Liver (tissue), 8 donors: ENCODE measurements at regions not wholly inside any gene's neighbourhood (a gene's known extent, or its start where the extent isn't known, plus 50 kb on each side); places are given as distances from the start of the nearest gene placed in this dataset.

Source experiments
- DNase-seq: peaks from one replicate; pipeline ENCODE4 v3.0.0-alpha.2; 2017; ENCODE audit warnings: low spot score
- H3K27ac ChIP-seq, 2 donors: one replicate each; pipeline ENCODE4 v1.7.0; 2013; ENCODE audit warnings: inconsistent platforms in 2 of 2, low read length in 2 of 2, control low read depth in 1 of 2, low read depth in 1 of 2, mild to moderate bottlenecking in 1 of 2
- H3K27me3 ChIP-seq, 4 donors: one replicate each; pipeline versions ENCODE4 v1.6.1 to v1.7.0; 2013; ENCODE audit warnings: low read length in 3 of 4, inconsistent platforms in 1 of 4, mild to moderate bottlenecking in 1 of 4, moderate library complexity in 1 of 4; ENCODE audit not compliant: control insufficient read depth in 4 of 4, insufficient read depth in 4 of 4
- H3K36me3 ChIP-seq, 4 donors: one replicate each; pipeline versions ENCODE4 v1.6.1 to v1.7.0; 2013; ENCODE audit warnings: low read length in 3 of 4, mild to moderate bottlenecking in 3 of 4, low read depth in 1 of 4, moderate library complexity in 1 of 4; ENCODE audit not compliant: control insufficient read depth in 4 of 4, insufficient read depth in 3 of 4
- H3K4me1 ChIP-seq, 4 donors: one replicate each; pipeline versions ENCODE4 v1.6.1 to v1.7.0; 2013; ENCODE audit warnings: low read length in 3 of 4, mild to moderate bottlenecking in 3 of 4, moderate library complexity in 1 of 4; ENCODE audit not compliant: control insufficient read depth in 4 of 4, insufficient read depth in 4 of 4
- H3K4me3 ChIP-seq, 3 donors: one replicate each; pipeline versions ENCODE4 v1.6.1 to v1.7.0; 2013; ENCODE audit warnings: low read length in 3 of 3, control low read depth in 1 of 3, low read depth in 1 of 3, mild to moderate bottlenecking in 1 of 3
- H3K9ac ChIP-seq, 2 donors: one replicate each; pipeline ENCODE4 v1.7.0; 2013; ENCODE audit warnings: low read length in 2 of 2, mild to moderate bottlenecking in 2 of 2, moderate library complexity in 2 of 2, control low read depth in 1 of 2, low read depth in 1 of 2
- H3K9me3 ChIP-seq, 4 donors: one replicate each; pipeline versions ENCODE4 v1.6.1 to v1.7.0; 2013; ENCODE audit warnings: low read length in 3 of 4; ENCODE audit not compliant: control insufficient read depth in 4 of 4
- EGR1 ChIP-seq, 2 donors: IDR thresholded peaks; 2 replicates each; pipeline ENCODE4 v1.6.1; 2016 to 2018; ENCODE audit warnings: antibody characterized with exemption in 2 of 2, low read depth in 2 of 2
- FOXA1 ChIP-seq: IDR thresholded peaks from 2 replicates; pipeline ENCODE4 v1.6.1; 2016; ENCODE audit warnings: antibody characterized with exemption
- FOXA2 ChIP-seq: IDR thresholded peaks from 2 replicates; pipeline ENCODE4 v1.6.1; 2016; ENCODE audit warnings: antibody characterized with exemption
- GABPA ChIP-seq, 2 donors: IDR thresholded peaks in 1 of 2; conservative IDR thresholded peaks in 1 of 2; 2 replicates each; pipeline ENCODE4 v1.6.1; 2016; ENCODE audit warnings: antibody characterized with exemption in 2 of 2, mild to moderate bottlenecking in 1 of 2, moderate library complexity in 1 of 2
- HNF4A ChIP-seq, 2 donors: conservative IDR thresholded peaks; 2 replicates each; pipeline ENCODE4 v1.6.1; 2016; ENCODE audit warnings: antibody characterized with exemption in 2 of 2, mild to moderate bottlenecking in 2 of 2
- HNF4G ChIP-seq: IDR thresholded peaks from 2 replicates; pipeline ENCODE4 v1.6.1; 2016; ENCODE audit warnings: antibody characterized with exemption
- JUND ChIP-seq, 2 donors: IDR thresholded peaks; 2 replicates each; pipeline ENCODE4 v1.6.1; 2016; ENCODE audit warnings: antibody characterized with exemption in 2 of 2
- NR2F2 ChIP-seq: IDR thresholded peaks from 2 replicates; pipeline ENCODE4 v1.6.1; 2016; ENCODE audit warnings: antibody characterized with exemption
- RAD21 ChIP-seq, 2 donors: IDR thresholded peaks; 2 replicates each; pipeline ENCODE4 v1.6.1; 2016; ENCODE audit warnings: antibody characterized with exemption in 2 of 2, mild to moderate bottlenecking in 2 of 2
- REST ChIP-seq: IDR thresholded peaks from 2 replicates; pipeline ENCODE4 v1.6.1; 2016; ENCODE audit warnings: antibody characterized with exemption, mild to moderate bottlenecking
- RXRA ChIP-seq, 2 donors: IDR thresholded peaks; 2 replicates each; pipeline ENCODE4 v1.6.1; 2017 to 2018; ENCODE audit warnings: antibody characterized with exemption in 2 of 2, mild to moderate bottlenecking in 1 of 2
- SP1 ChIP-seq: IDR thresholded peaks from 2 replicates; pipeline ENCODE4 v1.6.1; 2018; ENCODE audit warnings: antibody characterized with exemption, mild to moderate bottlenecking
- TAF1 ChIP-seq: conservative IDR thresholded peaks from 2 replicates; pipeline ENCODE4 v1.6.1; 2016; ENCODE audit warnings: antibody characterized with exemption, mild to moderate bottlenecking
- YY1 ChIP-seq: IDR thresholded peaks from 2 replicates; pipeline ENCODE4 v1.6.1; 2016; ENCODE audit warnings: antibody characterized with exemption, mild to moderate bottlenecking
- WGBS: extraction: QIAGEN DNeasy Blood & Tissue Kit; methylation state at CpG from one replicate; pipeline ENCODE4 v1.1.7; 2013; 5-methylcytosine and 5-hydroxymethylcytosine counted together
- TF ChIP-seq, protein P1 (sequence below): IDR thresholded peaks from 2 replicates; pipeline ENCODE4 v1.6.1; 2016; ENCODE audit warnings: antibody characterized with exemption
- TF ChIP-seq, protein P2 (sequence below): fragments of 150-350 bp; IDR thresholded peaks from 2 replicates; pipeline ENCODE4 v1.5.1; 2017; ENCODE audit warnings: improper control_type of control experiment, low read depth, low read length; ENCODE audit not compliant: missing input control
- TF ChIP-seq, protein P3 (sequence below): IDR thresholded peaks from 2 replicates; pipeline ENCODE4 v1.6.1; 2016; ENCODE audit warnings: antibody characterized with exemption
- TF ChIP-seq, protein P4 (sequence below): IDR thresholded peaks from 2 replicates; pipeline ENCODE4 v1.6.1; 2016; ENCODE audit warnings: antibody characterized with exemption
- donor health status: healthy.
- donor health status: healthy.
- donor health status: healthy.
- donor health status: healthy.
- donor health status: healthy.

- DNase-seq: no peak
- Histone ChIP-seq H3K4me1 (peaks cover 3 to 28% (median 16%) of the 10 kb centered on the region in 4 donors), H3K4me3 (peak overlapping the region in 1 of 3 donors; percentile 18), H3K27ac (peak overlapping the region; percentile 44 to 75), H3K36me3 (no peaks in the 10 kb centered on the region), H3K9me3 (no peaks in the 10 kb centered on the region), H3K9ac (no peak overlapping the region), H3K27me3 (no peaks in the 10 kb centered on the region)
- WGBS: 39% methylated on average over 1 of the region's 1 CpG
- TF ChIP-seq, protein P1, sequence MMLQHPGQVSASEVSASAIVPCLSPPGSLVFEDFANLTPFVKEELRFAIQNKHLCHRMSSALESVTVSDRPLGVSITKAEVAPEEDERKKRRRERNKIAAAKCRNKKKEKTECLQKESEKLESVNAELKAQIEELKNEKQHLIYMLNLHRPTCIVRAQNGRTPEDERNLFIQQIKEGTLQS: no peak
- no peak for TF ChIP-seq TAF1
- TF ChIP-seq YY1: peak; percentile 70
- TF ChIP-seq FOXA2: peak; percentile 66
- TF ChIP-seq FOXA1: peak; percentile 20
- peak; percentile 4 for TF ChIP-seq NR2F2
- TF ChIP-seq, protein P2, sequence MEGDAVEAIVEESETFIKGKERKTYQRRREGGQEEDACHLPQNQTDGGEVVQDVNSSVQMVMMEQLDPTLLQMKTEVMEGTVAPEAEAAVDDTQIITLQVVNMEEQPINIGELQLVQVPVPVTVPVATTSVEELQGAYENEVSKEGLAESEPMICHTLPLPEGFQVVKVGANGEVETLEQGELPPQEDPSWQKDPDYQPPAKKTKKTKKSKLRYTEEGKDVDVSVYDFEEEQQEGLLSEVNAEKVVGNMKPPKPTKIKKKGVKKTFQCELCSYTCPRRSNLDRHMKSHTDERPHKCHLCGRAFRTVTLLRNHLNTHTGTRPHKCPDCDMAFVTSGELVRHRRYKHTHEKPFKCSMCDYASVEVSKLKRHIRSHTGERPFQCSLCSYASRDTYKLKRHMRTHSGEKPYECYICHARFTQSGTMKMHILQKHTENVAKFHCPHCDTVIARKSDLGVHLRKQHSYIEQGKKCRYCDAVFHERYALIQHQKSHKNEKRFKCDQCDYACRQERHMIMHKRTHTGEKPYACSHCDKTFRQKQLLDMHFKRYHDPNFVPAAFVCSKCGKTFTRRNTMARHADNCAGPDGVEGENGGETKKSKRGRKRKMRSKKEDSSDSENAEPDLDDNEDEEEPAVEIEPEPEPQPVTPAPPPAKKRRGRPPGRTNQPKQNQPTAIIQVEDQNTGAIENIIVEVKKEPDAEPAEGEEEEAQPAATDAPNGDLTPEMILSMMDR: no peak
- TF ChIP-seq EGR1 (IDR thresholded peaks at IDR 0.05; ENCODE audit: low read depth in 2 of 2): no peak
- peak; percentile 71 to 81 for TF ChIP-seq RXRA (IDR thresholded peaks at IDR 0.05)
- no peak for TF ChIP-seq HNF4G
- TF ChIP-seq, protein P3, sequence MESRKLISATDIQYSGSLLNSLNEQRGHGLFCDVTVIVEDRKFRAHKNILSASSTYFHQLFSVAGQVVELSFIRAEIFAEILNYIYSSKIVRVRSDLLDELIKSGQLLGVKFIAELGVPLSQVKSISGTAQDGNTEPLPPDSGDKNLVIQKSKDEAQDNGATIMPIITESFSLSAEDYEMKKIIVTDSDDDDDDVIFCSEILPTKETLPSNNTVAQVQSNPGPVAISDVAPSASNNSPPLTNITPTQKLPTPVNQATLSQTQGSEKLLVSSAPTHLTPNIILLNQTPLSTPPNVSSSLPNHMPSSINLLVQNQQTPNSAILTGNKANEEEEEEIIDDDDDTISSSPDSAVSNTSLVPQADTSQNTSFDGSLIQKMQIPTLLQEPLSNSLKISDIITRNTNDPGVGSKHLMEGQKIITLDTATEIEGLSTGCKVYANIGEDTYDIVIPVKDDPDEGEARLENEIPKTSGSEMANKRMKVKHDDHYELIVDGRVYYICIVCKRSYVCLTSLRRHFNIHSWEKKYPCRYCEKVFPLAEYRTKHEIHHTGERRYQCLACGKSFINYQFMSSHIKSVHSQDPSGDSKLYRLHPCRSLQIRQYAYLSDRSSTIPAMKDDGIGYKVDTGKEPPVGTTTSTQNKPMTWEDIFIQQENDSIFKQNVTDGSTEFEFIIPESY: peak; percentile 26
- TF ChIP-seq, protein P4, sequence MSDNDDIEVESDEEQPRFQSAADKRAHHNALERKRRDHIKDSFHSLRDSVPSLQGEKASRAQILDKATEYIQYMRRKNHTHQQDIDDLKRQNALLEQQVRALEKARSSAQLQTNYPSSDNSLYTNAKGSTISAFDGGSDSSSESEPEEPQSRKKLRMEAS: peak; percentile 19
- peak; percentile 83 to 89 for TF ChIP-seq HNF4A (conservative IDR thresholded peaks at IDR 0.05)
- peak in 1 of 2 donors; percentile 63 for TF ChIP-seq JUND (IDR thresholded peaks at IDR 0.05)
- TF ChIP-seq SP1: peak; percentile 67
- peak; percentile 30 to 48 for TF ChIP-seq RAD21 (IDR thresholded peaks at IDR 0.05)
- no peak for TF ChIP-seq GABPA (IDR thresholded peaks at IDR 0.05 in 1 of 2, conservative IDR thresholded peaks at IDR 0.05 in 1 of 2)
- TF ChIP-seq REST: no peak
Observed at GRCh38 chr9:4923141-4923540, 61.9 kb upstream of the JAK2 start.
